GM10266 (cell line): ENCODE measurements at regions not wholly inside any gene's neighbourhood (a gene's known extent, or its start where the extent isn't known, plus 50 kb on each side); places are given as distances from the start of the nearest gene placed in this dataset.

Source experiments
- DNase-seq: peaks from one replicate; pipeline ENCODE4 v3.0.0; 2012; ENCODE audit errors: extremely low spot score
- CTCF ChIP-seq: IDR thresholded peaks from 2 replicates; pipeline ENCODE4 v1.5.1; 2012; ENCODE audit warnings: mild to moderate bottlenecking, low read depth; ENCODE audit not compliant: control insufficient read depth, insufficient read depth; ENCODE audit errors: missing control alignments

- no peak for TF ChIP-seq CTCF
- no peak for DNase-seq
Measured at GRCh38 chr15:29422606-29423005, 153.0 kb upstream of the NSMCE3 start.

GRCh38 chr15:29420188-29420587 is 150.6 kb upstream of the NSMCE3 start:
- DNase-seq = no peak
- no peak for TF ChIP-seq CTCF

GRCh38 chr15:29418931-29419330 is 149.3 kb upstream of the NSMCE3 start:
- TF ChIP-seq CTCF = no peak
- DNase-seq = no peak

GRCh38 chr15:29418178-29418577 is 148.6 kb upstream of the NSMCE3 start:
- no peak for TF ChIP-seq CTCF
- DNase-seq = no peak

GRCh38 chr15:29411299-29411698 is 141.7 kb upstream of the NSMCE3 start:
- TF ChIP-seq CTCF = no peak
- no peak for DNase-seq

GRCh38 chr15:29410338-29410737 is 140.7 kb upstream of the NSMCE3 start:
- TF ChIP-seq CTCF = no peak
- no peak for DNase-seq

- no peak for TF ChIP-seq CTCF
- DNase-seq = no peak
Measured at GRCh38 chr15:29409890-29410289, 140.3 kb upstream of the NSMCE3 start.
